Lung (tissue), 11 donors: ENCODE measurements at regions not wholly inside any gene's neighbourhood (a gene's known extent, or its start where the extent isn't known, plus 50 kb on each side); places are given as distances from the start of the nearest gene placed in this dataset.

Source experiments
- ATAC-seq: fragments of 200-7000 bp; cut with Tn5 transposase; one replicate; pipeline ENCODE4 v1.9.1; 2020; ENCODE audit warnings: moderate number of reproducible peaks; ENCODE audit not compliant: insufficient read depth, low FRiP score
- DNase-seq, 3 donors: peaks; one replicate each; pipeline ENCODE4 v3.0.0-alpha.2; 2013 to 2017
- H3K27ac ChIP-seq, 2 donors: one replicate each; pipeline ENCODE4 v1.5.1; 2013; ENCODE audit warnings: mild to moderate bottlenecking in 2 of 2, moderate library complexity in 2 of 2, control low read depth in 1 of 2, inconsistent platforms in 1 of 2, low read depth in 1 of 2, low read length in 1 of 2
- H3K27me3 ChIP-seq, 3 donors: one replicate each; pipeline ENCODE4 v1.5.1; 2013; ENCODE audit warnings: low read length in 2 of 3; ENCODE audit not compliant: control insufficient read depth in 3 of 3, insufficient read depth in 3 of 3
- H3K36me3 ChIP-seq, 4 donors: one replicate each; pipeline ENCODE4 v1.5.1; 2013; ENCODE audit warnings: low read length in 4 of 4, mild to moderate bottlenecking in 1 of 4, moderate library complexity in 1 of 4; ENCODE audit not compliant: control insufficient read depth in 4 of 4, insufficient read depth in 4 of 4
- H3K4me1 ChIP-seq, 5 donors: one replicate each; pipeline ENCODE4 v1.5.1; 2013; ENCODE audit warnings: low read length in 5 of 5, mild to moderate bottlenecking in 2 of 5, moderate library complexity in 1 of 5; ENCODE audit not compliant: control insufficient read depth in 5 of 5, insufficient read depth in 5 of 5
- H3K4me3 ChIP-seq: one replicate; pipeline ENCODE4 v1.5.1; 2013; ENCODE audit warnings: mild to moderate bottlenecking, control low read depth, moderate library complexity
- H3K9ac ChIP-seq, 2 donors: one replicate each; pipeline ENCODE4 v1.5.1; 2013; ENCODE audit warnings: low read length in 2 of 2, control low read depth in 1 of 2; ENCODE audit not compliant: insufficient read depth in 1 of 2
- H3K9me3 ChIP-seq, 4 donors: one replicate each; pipeline ENCODE4 v1.5.1; 2013; ENCODE audit warnings: low read length in 3 of 4, mild to moderate bottlenecking in 1 of 4, moderate library complexity in 1 of 4; ENCODE audit not compliant: control insufficient read depth in 4 of 4, insufficient read depth in 3 of 4
- WGBS, 2 donors: extraction: QIAGEN DNeasy Blood & Tissue Kit; methylation state at CpG; one replicate each; pipeline ENCODE4 v1.1.7; 2013; 5-methylcytosine and 5-hydroxymethylcytosine counted together
- TF ChIP-seq, protein P1 (sequence below): IDR thresholded peaks from 2 replicates; pipeline ENCODE4 v1.5.1; 2012; ENCODE audit warnings: mild to moderate bottlenecking; ENCODE audit errors: control extremely low read depth, extremely low read depth
- donor health status: control.
- donor health status: control.
- donor health status: Bipolar disorder and iron deficiency.
- donor health status: healthy.
- donor health status: DM: yes; HTN: yes; CAD: no.

DNA sequence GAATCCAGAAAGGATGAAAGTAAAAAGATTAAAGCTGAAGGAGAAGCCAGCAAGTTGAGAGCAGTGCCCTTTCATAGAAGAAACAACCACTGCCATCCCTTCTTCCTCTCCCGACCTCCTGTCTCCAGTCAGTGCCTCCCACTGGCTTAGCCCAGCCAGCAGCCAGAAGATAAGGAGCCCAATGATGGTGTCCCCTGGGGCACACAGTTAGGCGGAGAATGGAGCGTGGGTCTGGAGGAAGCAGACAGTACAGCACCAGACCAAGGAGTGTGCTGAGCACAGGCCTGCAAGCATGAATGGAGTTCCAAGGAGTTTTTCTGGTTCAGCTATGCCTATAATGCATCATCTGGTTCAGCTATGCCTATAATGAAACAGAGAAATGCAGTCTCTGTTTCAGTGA lies 54.3 kb upstream of the TNRC6B start:
- H3K36me3 ChIP-seq: peaks cover 0 to 9% (median 6%) of the 10 kb centered on the region in 4 donors
- peaks cover 0 to 9% (median 0%) of the 10 kb centered on the region in 5 donors for H3K4me1 ChIP-seq
- H3K9me3 ChIP-seq: no peaks in the 10 kb centered on the region
- no peaks in the 10 kb centered on the region for H3K27me3 ChIP-seq
- no peak overlapping the region for H3K27ac ChIP-seq
- no peak overlapping the region for H3K4me3 ChIP-seq
- DNase-seq (no peak), ATAC-seq (no peak)
- WGBS, 2 donors: 89% methylated on average over 3 of the region's 3 CpGs
- H3K9ac ChIP-seq: no peak overlapping the region
- TF ChIP-seq, protein P1, sequence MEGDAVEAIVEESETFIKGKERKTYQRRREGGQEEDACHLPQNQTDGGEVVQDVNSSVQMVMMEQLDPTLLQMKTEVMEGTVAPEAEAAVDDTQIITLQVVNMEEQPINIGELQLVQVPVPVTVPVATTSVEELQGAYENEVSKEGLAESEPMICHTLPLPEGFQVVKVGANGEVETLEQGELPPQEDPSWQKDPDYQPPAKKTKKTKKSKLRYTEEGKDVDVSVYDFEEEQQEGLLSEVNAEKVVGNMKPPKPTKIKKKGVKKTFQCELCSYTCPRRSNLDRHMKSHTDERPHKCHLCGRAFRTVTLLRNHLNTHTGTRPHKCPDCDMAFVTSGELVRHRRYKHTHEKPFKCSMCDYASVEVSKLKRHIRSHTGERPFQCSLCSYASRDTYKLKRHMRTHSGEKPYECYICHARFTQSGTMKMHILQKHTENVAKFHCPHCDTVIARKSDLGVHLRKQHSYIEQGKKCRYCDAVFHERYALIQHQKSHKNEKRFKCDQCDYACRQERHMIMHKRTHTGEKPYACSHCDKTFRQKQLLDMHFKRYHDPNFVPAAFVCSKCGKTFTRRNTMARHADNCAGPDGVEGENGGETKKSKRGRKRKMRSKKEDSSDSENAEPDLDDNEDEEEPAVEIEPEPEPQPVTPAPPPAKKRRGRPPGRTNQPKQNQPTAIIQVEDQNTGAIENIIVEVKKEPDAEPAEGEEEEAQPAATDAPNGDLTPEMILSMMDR: no peak
